ENCODE measurements at regions not wholly inside any gene's neighbourhood (a gene's known extent, or its start where the extent isn't known, plus 50 kb on each side); places are given as distances from the start of the nearest gene placed in this dataset.

DNA sequence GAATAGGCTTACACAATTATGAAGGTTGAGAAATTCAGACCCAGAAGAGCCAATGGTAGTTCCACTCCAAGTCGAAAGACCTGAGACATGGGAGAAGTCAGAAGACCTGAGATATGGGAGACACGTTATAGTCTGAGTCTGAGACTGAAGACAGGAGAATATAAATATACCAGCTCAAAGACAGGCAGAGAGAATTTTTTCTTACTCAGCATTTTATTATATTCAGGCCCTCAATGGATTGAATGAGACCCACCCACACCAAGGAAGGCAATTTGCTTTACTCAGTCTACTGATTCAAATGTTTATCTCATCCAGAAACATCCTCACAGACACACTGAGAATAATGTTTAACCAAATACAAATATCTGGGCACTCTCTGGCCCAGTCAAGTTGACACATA is 693.5 kb downstream of the HDGFL1 start:
- intact Hi-C loops (cut with micrococcal nuclease): no loop called here
- Histone ChIP-seq H2AK5ac (ENCODE audit: low read depth, low read length) (no peak overlapping the region), H3K9ac (ENCODE audit: low read depth, low read length) (no peak overlapping the region), H3K14ac (replicated peaks; ENCODE audit: low read depth, low read length) (no peak overlapping the region), H3K23ac (ENCODE audit: low read depth, low read length) (no peak overlapping the region), H3K4me2 (ENCODE audit: low read depth, low read length) (no peak overlapping the region), H3K9me1 (ENCODE audit: insufficient read depth, low read length) (no peaks in the 10 kb centered on the region), H3K79me1 (ENCODE audit: low read depth in 1 of 2, low read length in 2 of 2) (no peaks in the 10 kb centered on the region), H2BK15ac (ENCODE audit: low read depth, low read length) (no peak overlapping the region), H2AK9ac (replicated peaks; ENCODE audit: low read depth, low read length, poor library complexity) (no peak overlapping the region), H2BK5ac (ENCODE audit: low read depth, low read length, poor library complexity, severe bottlenecking) (no peak overlapping the region), H4K91ac (ENCODE audit: insufficient read depth, low read depth, low read length) (no peak overlapping the region), H3K27me3 (ENCODE audit: control insufficient read depth, insufficient read depth, low read length) (no peaks in the 10 kb centered on the region), H3K36me3 (ENCODE audit: control insufficient read depth, insufficient read depth, low read length) (no peaks in the 10 kb centered on the region), H3K4ac (ENCODE audit: low read depth, low read length) (no peak overlapping the region), H4K20me1 (ENCODE audit: insufficient read depth, low read length) (no peaks in the 10 kb centered on the region), H3K4me3 (ENCODE audit: insufficient read depth, low read depth, low read length) (no peak overlapping the region), H3K9me3 (ENCODE audit: control insufficient read depth, insufficient read depth, low read length) (0 out of 2 replicates have a peak, but pooled peaks cover 3% of the 10 kb centered on the region), H2BK120ac (ENCODE audit: low read depth, low read length) (no peak overlapping the region), H4K5ac (ENCODE audit: low read depth, low read length) (no peak overlapping the region), H2AFZ (replicated peaks; ENCODE audit: low read length, poor library complexity) (no peak overlapping the region), H3K27ac (ENCODE audit: insufficient read depth, low read length) (no peak overlapping the region), H3K4me1 (ENCODE audit: control insufficient read depth, insufficient read depth, low read length) (no peaks in the 10 kb centered on the region), H4K8ac (ENCODE audit: low read depth in 2 of 2, low read length in 2 of 2) (no peak overlapping the region), H3K18ac (ENCODE audit: low read depth, low read length) (no peak overlapping the region), H2BK20ac (ENCODE audit: low read depth, low read length) (no peak overlapping the region), H3K56ac (ENCODE audit: extremely low read depth, insufficient read depth, low read length) (no peak overlapping the region)
- DNase-seq: no peak
- in situ Hi-C loops (cut with MboI; ENCODE audit: low sequenced_read_pairs): no loop called here
- ChIA-PET POLR2A (ENCODE audit: unreplicated experiment) (no interaction called here), CTCF (no interaction called here)
- ATAC-seq (ENCODE audit: low read depth): no peak
- dilution Hi-C loops (cut with HindIII; ENCODE audit: low sequenced_read_pairs, unreplicated experiment): no loop called here
- no CpG with 5 or more reads among the region's 2 CpGs for WGBS, 2 experiments (ENCODE audit: extremely low coverage in 2 of 2, insufficient read length in 1 of 2)
- BruUV-seq (replicated peaks): no TSS peak
- TF ChIP-seq BHLHE40 (IDR thresholded peaks at IDR 0.05; ENCODE audit: low read depth, low read length) (no peak), NFE2L2 (IDR thresholded peaks at IDR 0.05; ENCODE audit: low read depth, low read length) (no peak), RCOR1 (IDR thresholded peaks at IDR 0.05; ENCODE audit: insufficient replicate concordance, low read length) (no peak), RAD21 (IDR thresholded peaks at IDR 0.05; ENCODE audit: low read length) (no peak), MAFK (IDR thresholded peaks at IDR 0.05; ENCODE audit: low read depth, low read length) (peak; percentile 79)
